PC-9 (cell line): ENCODE measurements at regions not wholly inside any gene's neighbourhood (a gene's known extent, or its start where the extent isn't known, plus 50 kb on each side); places are given as distances from the start of the nearest gene placed in this dataset.

Experiments used
- EZH2 ChIP-seq: fragments of 200-600 bp; sonication (generic); IDR thresholded peaks from 2 replicates; pipeline ENCODE4 v1.8.0; 2017; ENCODE audit warnings: antibody characterized with exemption, low read depth
- TF ChIP-seq, protein P1 (sequence below): fragments of 200-600 bp; sonication (generic); conservative IDR thresholded peaks from 2 replicates; pipeline ENCODE4 v1.6.1; 2017; ENCODE audit warnings: mixed run types, antibody characterized with exemption, mild to moderate bottlenecking, moderate library complexity

DNA sequence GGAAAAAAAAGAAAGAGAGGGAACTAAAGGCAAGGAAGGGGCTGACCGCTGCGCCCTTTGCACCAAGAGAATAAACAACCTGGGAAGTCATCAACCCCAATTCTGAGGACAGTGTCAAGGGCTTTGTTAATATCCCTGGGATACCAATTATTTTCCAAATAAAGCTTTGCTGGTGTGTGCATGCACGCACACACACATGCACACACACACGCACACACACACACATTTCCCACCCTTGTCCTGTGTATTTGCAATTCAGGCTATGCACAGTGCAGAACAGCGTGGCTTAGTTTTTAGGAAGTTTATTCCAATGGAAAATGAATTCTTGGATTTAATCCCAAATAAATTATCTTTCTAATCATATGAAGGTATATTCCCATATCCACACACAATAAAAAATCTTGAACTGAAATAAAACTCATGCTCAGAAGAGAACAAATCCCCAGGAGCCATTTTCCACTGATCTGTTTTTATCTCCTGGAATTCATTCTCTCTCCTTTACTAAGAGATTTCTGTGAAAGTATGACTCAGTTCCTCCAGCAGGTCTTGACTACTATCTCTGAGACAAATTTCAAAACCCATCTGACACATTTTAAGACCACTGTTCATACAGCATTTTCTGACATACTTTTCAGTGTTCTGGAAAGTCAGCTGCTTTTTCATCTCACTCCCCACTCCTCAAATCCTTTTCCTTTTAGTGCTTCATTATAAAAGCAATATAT, 334.4 kb upstream of the ATP2B1 start:
- no peak for TF ChIP-seq EZH2
- TF ChIP-seq, protein P1, sequence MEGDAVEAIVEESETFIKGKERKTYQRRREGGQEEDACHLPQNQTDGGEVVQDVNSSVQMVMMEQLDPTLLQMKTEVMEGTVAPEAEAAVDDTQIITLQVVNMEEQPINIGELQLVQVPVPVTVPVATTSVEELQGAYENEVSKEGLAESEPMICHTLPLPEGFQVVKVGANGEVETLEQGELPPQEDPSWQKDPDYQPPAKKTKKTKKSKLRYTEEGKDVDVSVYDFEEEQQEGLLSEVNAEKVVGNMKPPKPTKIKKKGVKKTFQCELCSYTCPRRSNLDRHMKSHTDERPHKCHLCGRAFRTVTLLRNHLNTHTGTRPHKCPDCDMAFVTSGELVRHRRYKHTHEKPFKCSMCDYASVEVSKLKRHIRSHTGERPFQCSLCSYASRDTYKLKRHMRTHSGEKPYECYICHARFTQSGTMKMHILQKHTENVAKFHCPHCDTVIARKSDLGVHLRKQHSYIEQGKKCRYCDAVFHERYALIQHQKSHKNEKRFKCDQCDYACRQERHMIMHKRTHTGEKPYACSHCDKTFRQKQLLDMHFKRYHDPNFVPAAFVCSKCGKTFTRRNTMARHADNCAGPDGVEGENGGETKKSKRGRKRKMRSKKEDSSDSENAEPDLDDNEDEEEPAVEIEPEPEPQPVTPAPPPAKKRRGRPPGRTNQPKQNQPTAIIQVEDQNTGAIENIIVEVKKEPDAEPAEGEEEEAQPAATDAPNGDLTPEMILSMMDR = no peak
